IMR-90 (cell line): ENCODE measurements at regions not wholly inside any gene's neighbourhood (a gene's known extent, or its start where the extent isn't known, plus 50 kb on each side); places are given as distances from the start of the nearest gene placed in this dataset.

Experiments
- ATAC-seq: fragments of 200-7000 bp; cut with Tn5 transposase; 2 replicates; pipeline ENCODE4 v1.9.1; 2020; ENCODE audit warnings: low read depth, mild to moderate bottlenecking, moderate library complexity
- BruUV-seq: library from RNA; stranded (reverse); fragments of 400-500 nt; replicated peaks from 2 replicates; lab custom pipeline; 2021; lab: Mats Ljungman, UMichigan
- CTCF ChIA-PET: fragments of 300-600 bp; formaldehyde crosslinking; extraction: SDS; loops from one replicate; lab custom pipeline; 2021; ENCODE audit warnings: antibody characterized with exemption; lab: Yijun Ruan, JAX
- POLR2A ChIA-PET: fragments of 300-600 bp; sonication (Branson Sonifier 250); formaldehyde crosslinking; loops from one replicate; lab custom pipeline; 2022; ENCODE audit warnings: antibody characterized with exemption; ENCODE audit not compliant: unreplicated experiment; lab: Charles Lee
- DNase-seq: peaks from one replicate; pipeline ENCODE4 v3.0.0; 2013
- H2AFZ ChIP-seq: replicated peaks from 2 replicates; pipeline ENCODE3; 2013; ENCODE audit warnings: low read length, mild to moderate bottlenecking; ENCODE audit not compliant: poor library complexity
- H2AK5ac ChIP-seq: 2 replicates; pipeline ENCODE4 v1.6.1; 2013; ENCODE audit warnings: low read depth, low read length, inconsistent platforms
- H2AK9ac ChIP-seq: replicated peaks from 2 replicates; pipeline ENCODE3; 2013; ENCODE audit warnings: mild to moderate bottlenecking, low read depth, low read length, moderate library complexity; ENCODE audit not compliant: poor library complexity
- H2BK120ac ChIP-seq: 2 replicates; pipeline ENCODE4 v1.6.1; 2013; ENCODE audit warnings: low read depth, low read length, inconsistent platforms
- H2BK15ac ChIP-seq: 3 replicates; pipeline ENCODE4 v1.6.1; 2013; ENCODE audit warnings: low read depth, low read length, inconsistent platforms
- H2BK20ac ChIP-seq: 2 replicates; pipeline ENCODE4 v1.6.1; 2013; ENCODE audit warnings: low read depth, mild to moderate bottlenecking, inconsistent platforms, low read length, moderate library complexity
- H2BK5ac ChIP-seq: 2 replicates; pipeline ENCODE4 v1.6.1; 2013; ENCODE audit warnings: mild to moderate bottlenecking, low read depth, low read length, inconsistent platforms; ENCODE audit not compliant: poor library complexity, severe bottlenecking
- H3K14ac ChIP-seq: replicated peaks from 2 replicates; pipeline ENCODE4 v1.6.1; 2013; ENCODE audit warnings: low read depth, low read length, inconsistent platforms
- H3K18ac ChIP-seq: 2 replicates; pipeline ENCODE4 v1.6.1; 2013; ENCODE audit warnings: low read depth, low read length, control low read depth
- H3K23ac ChIP-seq: 2 replicates; pipeline ENCODE4 v1.6.1; 2013; ENCODE audit warnings: low read depth, low read length, inconsistent platforms
- H3K27ac ChIP-seq: 2 replicates; pipeline ENCODE4 v1.5.1; 2013; ENCODE audit warnings: mild to moderate bottlenecking, control low read depth, low read length; ENCODE audit not compliant: insufficient read depth
- H3K27me3 ChIP-seq: 2 replicates; pipeline ENCODE4 v1.6.1; 2013; ENCODE audit warnings: low read length; ENCODE audit not compliant: control insufficient read depth, insufficient read depth
- H3K36me3 ChIP-seq: 2 replicates; pipeline ENCODE4 v1.6.1; 2013; ENCODE audit warnings: low read length, mixed read lengths; ENCODE audit not compliant: control insufficient read depth, insufficient read depth
- H3K4ac ChIP-seq: 2 replicates; pipeline ENCODE4 v1.6.1; 2013; ENCODE audit warnings: low read depth, low read length, inconsistent platforms
- H3K4me1 ChIP-seq: 2 replicates; pipeline ENCODE4 v1.6.1; 2013; ENCODE audit warnings: low read length, mixed read lengths; ENCODE audit not compliant: control insufficient read depth, insufficient read depth
- H3K4me2 ChIP-seq: 2 replicates; pipeline ENCODE4 v1.6.1; 2013; ENCODE audit warnings: low read depth, mild to moderate bottlenecking, control low read depth, low read length, moderate library complexity
- H3K4me3 ChIP-seq: 2 replicates; pipeline ENCODE4 v1.5.1; 2013; ENCODE audit warnings: low read depth, mild to moderate bottlenecking, control low read depth, low read length, moderate library complexity; ENCODE audit not compliant: insufficient read depth
- H3K56ac ChIP-seq: 2 replicates; pipeline ENCODE4 v1.6.1; 2013; ENCODE audit warnings: low read length, inconsistent platforms; ENCODE audit not compliant: insufficient read depth; ENCODE audit errors: extremely low read depth
- H3K79me1 ChIP-seq, 2 experiments: 2 replicates each; pipeline ENCODE4 v1.6.1; 2013; ENCODE audit warnings: low read length in 2 of 2, inconsistent platforms in 1 of 2, low read depth in 1 of 2
- H3K9ac ChIP-seq: 2 replicates; pipeline ENCODE4 v1.6.1; 2013; ENCODE audit warnings: low read depth, low read length, control low read depth
- H3K9me1 ChIP-seq: 2 replicates; pipeline ENCODE4 v1.6.1; 2013; ENCODE audit warnings: low read length, inconsistent platforms; ENCODE audit not compliant: insufficient read depth
- H3K9me3 ChIP-seq: 2 replicates; pipeline ENCODE4 v1.6.1; 2013; ENCODE audit warnings: low read length; ENCODE audit not compliant: control insufficient read depth, insufficient read depth
- H4K20me1 ChIP-seq: 2 replicates; pipeline ENCODE4 v1.6.1; 2013; ENCODE audit warnings: low read length, inconsistent platforms; ENCODE audit not compliant: insufficient read depth
- H4K5ac ChIP-seq: 2 replicates; pipeline ENCODE4 v1.6.1; 2013; ENCODE audit warnings: mild to moderate bottlenecking, low read depth, low read length, control low read depth
- H4K8ac ChIP-seq, 2 experiments: 2 replicates each; pipeline ENCODE4 v1.6.1; 2013; ENCODE audit warnings: low read depth in 2 of 2, low read length in 2 of 2, control low read depth in 1 of 2, inconsistent platforms in 1 of 2
- H4K91ac ChIP-seq: 2 replicates; pipeline ENCODE4 v1.6.1; 2013; ENCODE audit warnings: low read depth, low read length, inconsistent platforms; ENCODE audit not compliant: insufficient read depth
- CHD1 ChIP-seq: IDR thresholded peaks from 2 replicates; pipeline ENCODE4 v1.6.1; 2012; ENCODE audit warnings: low read depth, low read length, improper control_type of control experiment
- ELK1 ChIP-seq: fragments of 150-350 bp; IDR thresholded peaks from 2 replicates; pipeline ENCODE4 v1.6.1; 2016; ENCODE audit warnings: low read depth, mild to moderate bottlenecking, low read length, moderate library complexity, borderline replicate concordance
- MAFK ChIP-seq: IDR thresholded peaks from 2 replicates; pipeline ENCODE4 v1.6.1; 2012; ENCODE audit warnings: low read depth, low read length, improper control_type of control experiment
- NFE2L2 ChIP-seq: fragments of 150-350 bp; IDR thresholded peaks from 2 replicates; pipeline ENCODE4 v1.6.1; 2016; ENCODE audit warnings: low read depth, mild to moderate bottlenecking, low read length
- RAD21 ChIP-seq: IDR thresholded peaks from 2 replicates; pipeline ENCODE4 v1.6.1; 2012; ENCODE audit warnings: low read length, improper control_type of control experiment
- RCOR1 ChIP-seq: IDR thresholded peaks from 2 replicates; pipeline ENCODE4 v1.6.1; 2012; ENCODE audit warnings: mild to moderate bottlenecking, low read length, improper control_type of control experiment; ENCODE audit not compliant: insufficient replicate concordance
- RFX5 ChIP-seq: IDR thresholded peaks from 2 replicates; pipeline ENCODE4 v1.8.0; 2012; ENCODE audit warnings: low read depth, mild to moderate bottlenecking, low read length, moderate library complexity
- USF2 ChIP-seq: fragments of 150-350 bp; IDR thresholded peaks from 2 replicates; pipeline ENCODE4 v1.6.1; 2017; ENCODE audit warnings: mild to moderate bottlenecking, antibody characterized with exemption, low read length, low read depth
- WGBS, 2 experiments: methylation state at CpG; one replicate each; pipeline versions ENCODE4 v1.1.5 to v1.1.7; 2013; ENCODE audit warnings: missing lambda C conversion rate in 2 of 2; ENCODE audit not compliant: insufficient read length in 1 of 2; ENCODE audit errors: extremely low coverage in 2 of 2; 5-methylcytosine and 5-hydroxymethylcytosine counted together
- dilution Hi-C: fragments of 300-500 bp; cut with HindIII; formaldehyde crosslinking; loops from one replicate; pipeline ENCODE4 v1.14.3; 2018; ENCODE audit warnings: low sequenced_read_pairs; ENCODE audit not compliant: unreplicated experiment
- in situ Hi-C: fragments of 300-500 bp; cut with MboI; formaldehyde crosslinking; loops from 3 replicates; pipeline ENCODE4 v1.14.3; 2019; ENCODE audit warnings: low sequenced_read_pairs, inconsistent platforms, mixed read lengths
- intact Hi-C: fragments of 100-400 bp; cut with micrococcal nuclease; formaldehyde crosslinking; loops from 2 replicates; pipeline ENCODE4 v1.10.0; 2022

GRCh38 chr4:91812319-91812718 lies 491.4 kb upstream of the GRID2 start:
- no peak for ATAC-seq
- no peak overlapping the region for H3K23ac ChIP-seq
- H3K9me3 ChIP-seq: no peaks in the 10 kb centered on the region
- no peak overlapping the region for H2BK20ac ChIP-seq
- intact Hi-C loops: no loop called here
- no peaks in the 10 kb centered on the region for H3K79me1 ChIP-seq
- no peaks in the 10 kb centered on the region for H3K36me3 ChIP-seq
- no peak overlapping the region for H3K18ac ChIP-seq
- no peak for DNase-seq
- H3K27ac ChIP-seq: no peak overlapping the region
- no peak overlapping the region for H3K4me2 ChIP-seq
- dilution Hi-C loops: no loop called here
- H2BK120ac ChIP-seq: no peak overlapping the region
- TF ChIP-seq USF2 (no peak), RCOR1 (no peak), RAD21 (no peak), MAFK (peak; percentile 69), ELK1 (no peak), NFE2L2 (no peak), RFX5 (no peak), CHD1 (no peak)
- H4K20me1 ChIP-seq: no peaks in the 10 kb centered on the region
- H4K91ac ChIP-seq: no peak overlapping the region
- no CpG with 5 or more reads among the region's 1 CpG for WGBS, 2 experiments
- no peak overlapping the region for H3K4me3 ChIP-seq
- H3K4me1 ChIP-seq: no peaks in the 10 kb centered on the region
- no peak overlapping the region for H2AK9ac ChIP-seq
- H3K56ac ChIP-seq: no peak overlapping the region
- H4K5ac ChIP-seq: no peak overlapping the region
- ChIA-PET POLR2A (no interaction called here), CTCF (no interaction called here)
- no TSS peak for BruUV-seq
- no peak overlapping the region for H4K8ac ChIP-seq
- H2AFZ ChIP-seq: no peak overlapping the region
- H2BK15ac ChIP-seq: no peak overlapping the region
- H3K14ac ChIP-seq: no peak overlapping the region
- in situ Hi-C loops: no loop called here
- H3K9me1 ChIP-seq: no peaks in the 10 kb centered on the region
- no peak overlapping the region for H3K4ac ChIP-seq
- no peak overlapping the region for H3K9ac ChIP-seq
- H2BK5ac ChIP-seq: no peak overlapping the region
- no peak overlapping the region for H2AK5ac ChIP-seq
- H3K27me3 ChIP-seq: no peaks in the 10 kb centered on the region
